ENCODE measurements at regions not wholly inside any gene's neighbourhood (a gene's known extent, or its start where the extent isn't known, plus 50 kb on each side); places are given as distances from the start of the nearest gene placed in this dataset.
"Not testable (repeated sequence)": the region's sequence is repeated elsewhere in the genome, so short reads cannot be mapped to it uniquely, and the experiment has no call there.

DNA sequence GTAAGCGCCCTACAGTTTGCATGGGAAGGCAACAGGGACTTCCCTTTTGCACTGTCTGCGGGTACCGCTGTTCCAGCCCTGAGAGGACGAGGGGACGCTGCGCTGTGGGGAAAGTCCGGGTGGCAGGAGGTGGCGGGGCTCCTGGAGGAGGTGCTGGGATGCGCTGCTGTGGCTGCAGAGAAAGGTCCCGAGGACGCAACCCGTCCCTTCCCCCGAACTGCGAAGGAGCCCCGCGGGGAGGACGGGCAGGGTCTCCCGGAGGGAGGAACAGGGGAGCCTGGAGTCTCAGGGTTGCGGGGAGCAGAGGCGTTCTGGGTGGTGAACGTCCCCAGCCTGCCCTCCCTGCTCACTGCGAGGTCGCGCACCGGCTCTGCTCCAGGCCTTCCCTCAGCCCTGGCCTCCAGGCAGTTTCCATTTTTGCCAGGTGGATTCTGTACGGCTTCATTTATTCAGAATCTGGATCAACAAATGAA lies 91.6 kb downstream of the CXCL12 start:
- ATAC-seq = no peak
- Mint-ChIP-seq H3K4me1 (ENCODE audit: low read depth) (no peaks in the 10 kb centered on the region), H3K36me3 (ENCODE audit: insufficient read depth) (no peaks in the 10 kb centered on the region), H3K27me3 (ENCODE audit: low read depth) (peaks cover 15% of the 10 kb centered on the region), H3K4me3 (no peak overlapping the region), H3K9me3 (no peaks in the 10 kb centered on the region)
- DNase-seq = no peak

DNA sequence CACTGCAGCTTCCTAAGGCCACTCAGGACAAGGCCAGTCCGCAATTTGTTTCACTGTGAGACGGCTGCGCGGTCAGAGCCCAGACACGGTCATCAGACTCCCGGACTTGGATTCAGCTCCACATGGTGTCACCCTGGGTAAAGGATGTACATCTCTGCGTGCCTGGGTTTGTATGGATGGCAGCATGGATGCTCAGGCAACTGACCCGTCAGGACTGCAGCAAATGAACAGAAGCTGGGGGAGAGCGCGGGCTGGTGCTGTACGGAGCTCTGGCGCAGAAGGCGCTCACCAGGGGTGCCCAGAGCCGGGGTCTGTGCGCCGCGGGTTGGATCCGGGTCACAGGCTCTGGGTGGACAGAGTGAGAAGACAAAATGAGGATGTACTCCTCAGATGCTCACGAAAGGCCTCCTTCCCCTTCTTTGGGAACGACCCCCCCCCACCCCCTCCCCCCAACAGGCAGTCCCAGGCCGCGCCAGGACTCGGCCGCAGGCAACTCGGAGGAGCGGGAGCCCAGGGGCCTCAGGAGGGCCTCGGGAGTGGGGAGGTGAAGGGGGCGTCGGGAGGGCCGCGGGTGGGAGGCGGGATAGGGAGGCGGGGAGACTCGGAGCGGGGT lies 92.4 kb downstream of the CXCL12 start:
- Mint-ChIP-seq H3K36me3 (ENCODE audit: insufficient read depth) (no peaks in the 10 kb centered on the region), H3K4me1 (ENCODE audit: low read depth) (no peaks in the 10 kb centered on the region), H3K9me3 (no peaks in the 10 kb centered on the region), H3K27me3 (ENCODE audit: low read depth) (peaks cover 15% of the 10 kb centered on the region), H3K4me3 (no peak overlapping the region)
- ATAC-seq (no peak), DNase-seq (no peak)

DNA sequence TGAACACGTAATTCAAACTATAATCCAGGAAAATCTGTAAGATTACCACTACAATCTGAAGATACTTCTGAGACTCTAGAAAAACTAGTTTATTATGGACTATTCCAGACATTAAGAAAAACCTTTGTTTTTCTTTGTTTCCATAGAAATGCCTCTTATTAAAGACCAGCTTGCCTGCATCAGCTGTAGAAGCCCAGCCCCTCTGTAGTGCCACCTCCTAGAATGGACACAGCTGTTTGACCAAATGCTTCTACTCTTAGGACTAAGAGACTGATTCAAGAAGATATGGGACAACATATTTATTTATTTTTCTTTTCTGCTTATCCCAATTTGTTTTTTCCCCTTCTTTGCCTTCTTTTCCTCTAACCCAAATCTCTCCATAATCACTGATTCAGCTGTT lies 93.8 kb downstream of the CXCL12 start:
- DNase-seq (no peak), ATAC-seq (no peak)
- Mint-ChIP-seq H3K4me1 (ENCODE audit: low read depth) (no peaks in the 10 kb centered on the region), H3K9me3 (no peaks in the 10 kb centered on the region), H3K36me3 (ENCODE audit: insufficient read depth) (no peaks in the 10 kb centered on the region), H3K27me3 (ENCODE audit: low read depth) (peaks cover 15% of the 10 kb centered on the region), H3K4me3 (no peak overlapping the region)

DNA sequence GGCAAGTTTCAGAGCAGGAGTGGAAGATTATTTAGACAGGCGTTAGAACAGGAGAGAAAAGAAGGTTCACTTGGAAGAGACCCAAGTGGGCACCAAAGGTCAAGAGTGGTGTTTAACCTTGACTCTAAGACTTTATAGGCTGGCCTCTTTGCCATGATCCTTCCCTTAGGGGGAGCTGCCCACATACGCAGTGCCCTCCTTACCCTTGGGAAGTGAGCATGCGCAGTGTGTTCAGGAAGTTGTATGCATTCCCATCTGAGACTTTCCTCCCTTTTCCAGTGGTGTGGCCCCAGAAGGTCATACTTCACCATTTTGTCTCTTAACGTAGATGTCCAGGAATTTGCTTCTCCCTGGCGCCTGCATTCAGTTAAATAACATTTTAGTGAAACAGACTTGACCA lies 95.8 kb downstream of the CXCL12 start:
- no peaks in the 10 kb centered on the region for H3K9me3 Mint-ChIP-seq
- H3K36me3 Mint-ChIP-seq (ENCODE audit: insufficient read depth) = no peaks in the 10 kb centered on the region
- no peak for DNase-seq
- no peak for ATAC-seq
- no peaks in the 10 kb centered on the region for H3K4me1 Mint-ChIP-seq (ENCODE audit: low read depth)
- H3K4me3 Mint-ChIP-seq = no peak overlapping the region
- H3K27me3 Mint-ChIP-seq (ENCODE audit: low read depth) = peaks cover 15% of the 10 kb centered on the region

DNA sequence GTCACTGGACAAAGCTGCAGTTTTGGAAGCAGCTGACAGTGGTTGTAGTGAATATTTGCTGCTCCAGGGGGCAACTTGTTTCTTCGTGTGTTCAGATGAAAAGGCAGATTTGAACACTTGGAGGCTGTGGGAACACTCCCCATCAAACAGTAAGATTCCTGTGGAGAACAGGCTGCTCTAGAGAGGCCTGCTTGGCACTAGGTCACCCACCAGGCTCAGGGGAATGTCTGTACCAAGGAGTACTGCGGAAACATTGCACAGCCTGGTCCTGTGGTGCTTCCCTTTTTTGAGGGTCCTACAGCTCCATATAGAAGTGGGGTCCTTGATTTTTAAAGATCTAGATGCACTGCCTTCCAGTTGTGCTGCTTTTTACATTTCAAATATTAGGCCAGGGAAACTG lies 97.5 kb downstream of the CXCL12 start:
- no peak for ATAC-seq
- H3K4me1 Mint-ChIP-seq (ENCODE audit: low read depth) = no peaks in the 10 kb centered on the region
- no peak for DNase-seq

DNA sequence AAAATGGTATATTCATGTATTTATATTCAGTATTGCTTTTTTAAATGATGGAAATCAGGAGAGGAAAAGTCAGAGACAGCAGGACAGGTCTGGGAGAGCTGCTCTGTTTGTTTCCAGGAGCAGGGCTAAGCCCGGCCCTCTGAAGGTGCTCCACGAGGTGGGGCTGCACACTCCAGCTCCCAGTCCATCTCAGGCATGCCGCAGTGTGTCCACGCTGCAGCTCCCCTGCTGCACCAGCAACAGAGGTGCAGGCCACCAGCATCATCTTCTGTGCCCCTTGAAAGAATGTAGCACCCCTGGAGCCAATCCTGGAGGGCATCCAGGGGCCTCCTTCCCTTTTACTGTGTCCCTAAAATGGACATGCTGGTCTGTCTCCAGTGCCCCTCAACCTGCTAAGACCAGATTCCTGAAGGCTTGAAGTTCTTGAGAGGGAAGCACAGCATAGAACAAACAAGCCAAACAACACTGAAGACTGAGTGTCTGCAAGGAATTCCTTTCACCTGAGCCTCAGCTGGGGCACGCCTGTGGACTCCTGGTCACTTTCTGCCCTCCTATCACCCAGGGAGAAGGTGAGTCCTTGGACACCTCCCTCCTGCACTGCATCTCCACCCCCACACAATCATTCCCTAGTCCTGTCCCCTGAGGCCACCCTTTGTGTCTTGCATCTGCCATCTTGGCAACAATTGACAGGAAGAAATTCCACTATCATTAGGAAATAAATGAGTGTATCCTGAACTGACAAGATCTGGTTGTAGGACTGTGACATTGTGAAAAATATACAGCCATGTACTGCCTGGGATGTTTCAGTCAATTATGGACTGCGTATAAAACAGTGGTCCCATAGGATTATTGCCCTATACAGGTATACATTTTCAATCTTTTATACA lies 100.5 kb downstream of the CXCL12 start:
- Mint-ChIP-seq H3K27me3 (ENCODE audit: low read depth) (peaks cover 5% of the 10 kb centered on the region), H3K4me1 (ENCODE audit: low read depth) (no peaks in the 10 kb centered on the region), H3K4me3 (no peak overlapping the region), H3K36me3 (ENCODE audit: insufficient read depth) (no peaks in the 10 kb centered on the region), H3K9me3 (no peaks in the 10 kb centered on the region)
- DNase-seq = no peak
- ATAC-seq = no peak

More for the DNA sequence above, 97.5 kb downstream of the CXCL12 start:
- Mint-ChIP-seq H3K9me3 (no peaks in the 10 kb centered on the region), H3K4me3 (no peak overlapping the region), H3K27me3 (ENCODE audit: low read depth) (peaks cover 15% of the 10 kb centered on the region), H3K36me3 (ENCODE audit: insufficient read depth) (no peaks in the 10 kb centered on the region)

DNA sequence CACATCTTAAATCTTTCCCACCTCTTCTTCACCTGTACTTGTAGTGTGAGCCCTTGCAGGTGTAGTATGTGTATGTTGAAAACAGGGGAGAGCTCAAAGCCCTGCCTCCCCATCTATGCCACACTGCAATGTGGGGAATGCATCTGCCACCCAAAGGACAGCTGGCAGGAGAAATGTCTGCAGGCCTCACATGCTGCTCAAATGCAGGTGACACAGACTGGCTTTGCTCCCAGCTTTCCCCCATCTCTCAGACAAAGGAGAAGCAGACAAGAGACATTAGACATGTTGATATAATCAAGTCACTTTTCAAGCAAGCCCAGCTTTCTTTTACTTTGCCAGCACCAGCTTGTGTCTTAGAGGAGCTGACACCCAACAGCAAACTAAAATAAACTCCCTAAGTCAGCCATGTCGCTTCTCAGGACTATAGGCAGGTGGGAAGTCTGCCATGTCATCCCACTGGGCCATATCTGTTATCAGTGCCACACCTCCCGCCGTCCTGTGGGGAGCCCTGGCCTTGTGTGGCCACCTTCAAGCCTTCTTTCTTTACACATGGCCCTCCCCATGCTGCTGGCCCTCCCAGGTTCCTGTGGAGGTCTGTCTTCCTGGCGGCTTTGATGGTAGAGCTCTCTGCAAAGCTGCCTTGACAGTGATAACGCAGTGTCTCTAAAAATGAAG lies 102.1 kb downstream of the CXCL12 start:
- no peaks in the 10 kb centered on the region for H3K9me3 Mint-ChIP-seq
- H3K36me3 Mint-ChIP-seq (ENCODE audit: insufficient read depth) = no peaks in the 10 kb centered on the region
- peaks cover 5% of the 10 kb centered on the region for H3K27me3 Mint-ChIP-seq (ENCODE audit: low read depth)
- DNase-seq = no peak
- no peak overlapping the region for H3K4me3 Mint-ChIP-seq
- H3K4me1 Mint-ChIP-seq (ENCODE audit: low read depth) = no peaks in the 10 kb centered on the region
- no peak for ATAC-seq

DNA sequence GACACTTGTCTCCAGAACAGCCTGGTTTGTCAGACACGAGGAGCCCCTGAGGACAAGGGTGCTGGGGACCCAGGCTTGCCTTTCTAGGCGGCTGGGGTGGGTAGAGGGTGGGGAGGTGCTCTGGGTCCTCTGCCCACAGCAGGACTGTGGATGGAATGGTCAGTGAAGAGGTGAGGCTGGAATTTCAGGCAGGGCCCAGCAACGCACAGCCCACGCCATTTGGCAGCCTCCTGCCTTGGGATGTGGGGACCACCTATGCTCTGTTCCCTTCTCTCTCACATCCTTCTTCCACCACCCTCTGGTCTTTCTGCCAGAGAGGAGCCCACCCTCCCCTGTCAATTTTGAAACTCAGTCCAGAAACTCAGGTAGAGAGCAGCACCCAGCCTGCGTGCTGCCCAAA lies 103.2 kb downstream of the CXCL12 start:
- Mint-ChIP-seq H3K36me3 (ENCODE audit: insufficient read depth) (no peaks in the 10 kb centered on the region), H3K27me3 (ENCODE audit: low read depth) (peaks cover 5% of the 10 kb centered on the region), H3K4me3 (no peak overlapping the region), H3K4me1 (ENCODE audit: low read depth) (no peaks in the 10 kb centered on the region), H3K9me3 (peaks cover 5% of the 10 kb centered on the region)
- no peak for ATAC-seq
- DNase-seq = no peak

DNA sequence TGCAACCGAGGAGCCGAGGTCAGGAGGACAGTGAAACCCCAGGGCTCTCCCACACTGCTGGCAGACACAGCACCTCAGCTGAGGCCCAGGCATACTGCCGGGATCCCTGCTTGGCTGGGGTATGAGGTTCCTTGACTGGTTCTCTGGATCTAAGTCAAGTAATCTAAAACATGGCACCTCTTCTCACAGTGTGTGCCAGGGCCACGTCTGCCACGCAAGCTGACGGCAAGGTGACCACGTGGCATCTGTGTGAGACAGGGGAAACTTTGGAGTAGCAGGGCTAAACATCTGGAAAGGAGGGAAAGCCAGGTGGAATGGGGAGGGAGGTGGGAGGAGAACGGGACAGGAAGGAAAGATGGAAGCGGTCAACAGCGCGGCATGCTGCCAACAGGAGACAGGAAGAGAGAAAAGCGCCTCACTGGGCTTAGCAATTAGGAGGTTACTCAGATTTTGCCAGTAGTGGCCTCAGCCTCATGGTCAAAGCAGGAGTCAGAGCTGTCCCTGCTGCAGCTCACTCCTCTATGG lies 103.7 kb downstream of the CXCL12 start:
- DNase-seq (no peak), ATAC-seq (no peak)
- H3K36me3 Mint-ChIP-seq (ENCODE audit: insufficient read depth) = no peaks in the 10 kb centered on the region
- H3K4me3 Mint-ChIP-seq = no peak overlapping the region
- H3K27me3 Mint-ChIP-seq (ENCODE audit: low read depth) = peaks cover 5% of the 10 kb centered on the region
- no peaks in the 10 kb centered on the region for H3K4me1 Mint-ChIP-seq (ENCODE audit: low read depth)
- peaks cover 5% of the 10 kb centered on the region for H3K9me3 Mint-ChIP-seq

DNA sequence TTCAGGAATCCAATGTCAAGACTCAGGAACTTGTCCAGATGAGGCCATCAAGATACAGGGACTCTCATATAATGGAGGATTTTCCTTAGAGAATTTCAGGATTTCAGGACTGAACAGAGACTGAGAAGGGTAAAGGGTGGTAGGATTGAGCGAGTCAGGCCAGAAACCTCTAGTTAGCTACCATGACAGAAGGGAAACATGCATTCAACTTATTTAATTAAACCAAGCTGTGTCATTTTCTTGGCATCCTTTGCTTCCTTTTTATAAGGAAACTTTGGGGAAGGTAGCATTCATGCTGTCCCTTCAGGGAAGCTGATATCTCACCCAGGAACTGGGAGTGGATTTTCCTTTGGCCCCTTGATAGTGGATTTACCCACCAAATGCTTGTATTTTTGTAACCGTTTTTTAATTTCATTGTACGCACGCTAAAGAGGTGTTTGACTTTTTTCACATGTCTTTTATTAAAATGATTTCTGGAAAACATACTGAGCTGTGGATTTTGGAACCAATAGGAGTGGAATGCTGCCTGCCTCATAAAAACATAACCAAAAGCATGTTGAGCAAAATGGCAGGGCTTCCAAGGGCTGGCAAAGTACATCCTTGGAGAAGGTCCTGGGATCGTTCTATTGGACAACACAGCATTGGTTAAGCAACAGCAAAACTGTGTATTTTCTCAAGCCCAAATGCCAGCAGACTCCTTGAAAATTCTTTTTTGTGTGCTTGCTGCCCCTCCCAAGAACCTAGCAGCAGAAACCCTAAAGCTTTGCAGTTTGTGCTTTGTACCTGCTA lies 104.5 kb downstream of the CXCL12 start:
- no peak overlapping the region for H3K4me3 Mint-ChIP-seq
- no peaks in the 10 kb centered on the region for H3K4me1 Mint-ChIP-seq (ENCODE audit: low read depth)
- DNase-seq = no peak
- no peak for ATAC-seq
- peaks cover 5% of the 10 kb centered on the region for H3K27me3 Mint-ChIP-seq (ENCODE audit: low read depth)
- H3K9me3 Mint-ChIP-seq = peaks cover 5% of the 10 kb centered on the region
- no peaks in the 10 kb centered on the region for H3K36me3 Mint-ChIP-seq (ENCODE audit: insufficient read depth)

DNA sequence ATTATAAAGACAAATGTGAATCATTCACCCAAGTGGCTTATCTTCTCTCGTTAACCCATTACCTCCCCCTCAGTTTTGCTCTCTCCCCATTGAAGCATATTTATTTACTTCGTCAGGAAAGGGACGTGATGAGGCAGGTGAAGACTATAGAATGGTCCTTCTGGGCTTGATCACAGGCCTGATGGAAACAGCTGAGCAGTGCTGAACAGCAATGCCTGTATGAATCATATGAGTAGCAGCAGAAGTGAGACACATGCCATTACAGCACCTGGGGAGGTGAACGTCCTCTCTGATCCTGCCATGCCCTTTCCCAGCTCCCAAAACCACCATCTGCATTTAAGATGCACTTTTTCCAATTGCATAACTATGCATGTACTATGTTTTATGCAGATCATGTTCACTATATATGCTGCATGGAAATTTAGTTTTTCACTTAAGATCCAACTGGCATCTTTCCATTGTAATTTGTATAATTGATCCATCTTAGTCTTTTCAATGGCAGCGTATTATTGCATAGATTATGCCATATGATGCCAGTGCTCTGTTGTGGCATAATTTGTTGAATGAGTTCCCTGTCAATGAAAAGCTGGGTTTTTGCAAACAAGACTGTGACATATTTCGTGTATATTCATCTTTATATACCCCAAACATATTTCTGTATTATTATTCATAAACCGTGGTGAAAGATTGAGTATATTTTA lies 105.3 kb downstream of the CXCL12 start:
- DNase-seq (no peak), ATAC-seq (no peak)
- Mint-ChIP-seq H3K4me1 (ENCODE audit: low read depth) (no peaks in the 10 kb centered on the region), H3K4me3 (no peak overlapping the region), H3K27me3 (ENCODE audit: low read depth) (peaks cover 5% of the 10 kb centered on the region), H3K9me3 (peaks cover 5% of the 10 kb centered on the region), H3K36me3 (ENCODE audit: insufficient read depth) (no peaks in the 10 kb centered on the region)

DNA sequence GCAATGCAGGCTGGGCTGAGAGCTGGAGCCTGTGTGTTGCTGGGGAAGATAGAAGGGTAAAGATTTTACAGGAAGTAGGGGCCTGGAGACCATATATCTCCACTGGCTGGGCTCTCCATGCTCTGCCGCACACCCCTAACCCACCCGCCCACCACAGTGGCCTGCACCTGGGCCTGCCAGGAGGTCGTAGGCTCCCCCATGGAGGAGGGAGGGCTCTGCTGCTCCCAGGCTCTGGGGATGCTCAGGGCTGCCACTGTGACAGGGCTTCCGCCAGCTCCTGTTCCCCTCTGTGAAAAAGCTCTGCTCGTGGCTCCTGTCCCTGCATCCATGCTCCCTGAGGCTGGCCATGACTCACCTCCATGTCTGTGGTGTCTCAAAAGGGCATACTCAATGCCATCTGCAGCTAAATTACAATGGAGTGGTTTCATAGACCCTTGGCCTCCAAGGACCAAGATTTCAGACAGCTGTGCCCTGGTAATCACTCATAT lies 106.0 kb downstream of the CXCL12 start:
- DNase-seq = no peak

DNA sequence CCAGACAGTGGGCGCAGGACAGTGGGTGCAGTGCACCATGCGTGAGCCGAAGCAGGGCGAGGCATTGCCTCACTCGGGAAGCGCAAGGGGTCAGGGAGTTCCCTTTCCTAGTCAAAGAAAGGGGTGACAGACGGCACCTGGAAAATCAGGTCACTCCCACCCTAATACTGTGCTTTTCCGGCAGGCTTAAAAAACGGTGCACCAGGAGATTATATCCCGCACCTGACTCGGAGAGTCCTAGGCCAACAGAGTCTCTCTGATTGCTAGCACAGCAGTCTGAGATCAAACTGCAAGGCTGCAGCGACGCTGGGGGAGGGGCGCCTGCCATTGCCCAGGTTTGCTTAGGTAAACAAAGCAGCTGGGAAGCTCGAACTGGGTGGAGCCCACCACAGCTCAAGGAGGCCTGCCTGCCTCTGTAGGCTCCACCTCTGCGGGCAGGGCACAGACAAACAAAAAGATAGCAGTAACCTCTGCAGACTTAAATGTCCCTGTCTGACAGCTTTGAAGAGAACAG lies 116.4 kb downstream of the CXCL12 start:
- H3K4me1 Mint-ChIP-seq (ENCODE audit: low read depth); DNase-seq; ATAC-seq: not testable (repeated sequence)

More for the DNA sequence above, 106.0 kb downstream of the CXCL12 start:
- H3K4me3 Mint-ChIP-seq = no peak overlapping the region
- H3K36me3 Mint-ChIP-seq (ENCODE audit: insufficient read depth) = no peaks in the 10 kb centered on the region
- H3K9me3 Mint-ChIP-seq = peaks cover 5% of the 10 kb centered on the region
- ATAC-seq = no peak
- H3K27me3 Mint-ChIP-seq (ENCODE audit: low read depth) = peaks cover 5% of the 10 kb centered on the region
- H3K4me1 Mint-ChIP-seq (ENCODE audit: low read depth) = no peaks in the 10 kb centered on the region

More for the DNA sequence above, 116.4 kb downstream of the CXCL12 start:
- not testable (repeated sequence) for H3K36me3 Mint-ChIP-seq (ENCODE audit: insufficient read depth); H3K4me3 Mint-ChIP-seq; H3K27me3 Mint-ChIP-seq (ENCODE audit: low read depth); H3K9me3 Mint-ChIP-seq
